GM21423 (cell line): ENCODE measurements at regions not wholly inside any gene's neighbourhood (a gene's known extent, or its start where the extent isn't known, plus 50 kb on each side); places are given as distances from the start of the nearest gene placed in this dataset.
"Not testable (repeated sequence)": the region's sequence is repeated elsewhere in the genome, so short reads cannot be mapped to it uniquely, and the experiment has no call there.

Experiments used
- ATAC-seq: cut with Tn5 transposase; IDR thresholded peaks from one replicate; pipeline ENCODE4 v1.9.1; 2021; ENCODE audit warnings: mild to moderate bottlenecking, moderate library complexity; ENCODE audit not compliant: unreplicated experiment

DNA sequence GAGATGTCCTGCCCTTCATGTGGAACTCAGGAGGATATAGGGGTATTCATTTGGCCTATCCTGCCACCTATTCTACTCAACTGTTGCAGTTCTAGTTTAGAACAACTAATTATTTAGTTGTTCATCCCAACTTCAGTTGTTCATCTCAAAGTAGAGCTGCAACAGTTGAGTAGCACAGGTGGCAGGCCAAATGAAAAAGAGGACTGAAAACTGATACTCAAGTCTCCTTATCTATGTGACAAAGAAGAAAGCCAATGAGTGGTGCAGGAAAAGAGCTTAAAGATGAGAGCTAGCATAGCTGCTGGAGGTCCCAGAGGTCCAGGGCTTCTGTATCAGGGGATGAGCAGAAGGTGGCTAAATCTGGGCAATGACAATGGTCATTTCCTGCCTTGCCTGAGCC, 148.9 kb upstream of the KITLG start:
- ATAC-seq, result no peak

DNA sequence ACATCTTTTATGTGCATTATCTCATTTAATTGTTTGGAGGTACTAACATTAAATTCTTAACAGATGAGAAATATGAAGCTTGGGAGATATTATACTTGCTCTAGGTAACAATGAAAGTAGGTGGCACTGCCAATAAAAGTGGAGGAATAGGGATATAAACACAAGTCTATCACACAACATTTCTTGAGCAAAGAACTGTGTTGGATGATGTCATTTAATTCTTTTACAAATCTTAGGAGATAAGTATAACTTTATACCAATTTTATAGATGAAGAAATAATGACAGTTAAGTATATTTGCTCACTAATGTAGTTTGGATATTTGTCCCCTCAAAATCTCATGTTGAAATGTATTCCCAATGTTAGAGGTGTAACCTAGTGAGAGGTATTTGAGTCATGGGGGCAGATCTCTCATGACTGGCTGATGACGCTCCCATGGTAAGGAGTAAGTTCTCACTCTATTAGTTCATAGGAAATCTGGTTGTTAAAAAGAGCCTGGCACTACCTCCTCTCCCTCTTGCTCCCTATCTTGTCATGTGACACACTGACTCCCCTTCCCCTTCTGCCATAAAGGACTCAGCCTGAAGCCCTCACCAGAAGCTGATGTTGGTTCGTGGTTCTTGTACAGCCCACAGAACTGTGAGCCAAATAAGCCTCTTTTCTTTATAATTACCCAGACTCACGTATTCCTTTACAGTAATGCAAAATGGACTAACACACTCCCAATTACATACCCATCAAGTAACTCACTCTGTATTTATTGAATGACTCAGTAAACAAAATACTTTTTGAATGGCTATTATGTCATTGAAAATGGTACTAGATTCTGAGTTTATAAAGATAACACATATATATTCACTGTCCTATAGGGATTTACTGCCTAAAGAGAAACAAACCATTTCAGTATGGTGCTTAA, 146.8 kb upstream of the KITLG start:
- no peak for ATAC-seq

DNA sequence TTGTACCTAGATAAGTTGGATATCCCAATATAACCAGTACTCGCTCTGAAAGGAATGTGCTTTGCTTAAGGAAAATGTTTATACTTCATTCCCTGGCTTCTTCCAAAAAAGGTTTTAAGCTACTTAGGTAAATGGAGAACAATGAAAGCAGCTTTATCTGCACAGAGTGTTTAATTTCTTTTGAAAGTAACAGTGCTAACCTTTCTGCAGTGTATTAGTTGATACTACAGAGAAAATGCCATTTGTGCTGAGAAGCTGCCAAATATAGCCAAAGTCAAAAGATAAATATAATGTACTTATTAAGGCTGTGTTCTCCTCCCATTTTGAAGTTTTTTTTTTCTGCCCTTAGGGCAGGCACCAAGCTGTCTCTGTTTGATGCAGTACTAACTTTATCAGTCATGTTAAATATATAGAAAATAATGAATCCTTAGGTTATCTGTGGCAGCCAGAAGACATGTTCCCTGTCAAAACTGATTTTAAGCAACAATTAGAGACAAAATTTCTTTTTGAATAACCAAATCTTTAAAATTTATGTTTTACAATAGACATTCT, 145.4 kb upstream of the KITLG start:
- no peak for ATAC-seq

DNA sequence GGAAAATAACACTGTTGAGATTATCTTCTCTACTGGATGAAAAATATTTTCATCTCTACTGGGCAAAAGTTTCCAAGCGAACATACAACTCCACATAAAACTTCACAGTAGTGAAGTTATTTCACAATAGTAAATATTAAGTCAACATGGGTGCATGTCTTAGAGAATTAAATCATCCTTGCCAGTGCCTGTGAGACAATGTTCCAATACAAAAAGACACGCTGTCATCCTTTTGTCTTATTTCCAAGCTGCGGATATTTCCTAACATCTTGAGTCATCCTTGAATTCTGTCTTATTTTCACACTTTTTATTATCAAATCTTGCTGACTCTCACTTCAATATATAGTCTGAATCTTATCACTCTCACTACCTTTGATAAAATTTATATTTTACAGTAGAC, 142.9 kb upstream of the KITLG start:
- ATAC-seq, result no peak

DNA sequence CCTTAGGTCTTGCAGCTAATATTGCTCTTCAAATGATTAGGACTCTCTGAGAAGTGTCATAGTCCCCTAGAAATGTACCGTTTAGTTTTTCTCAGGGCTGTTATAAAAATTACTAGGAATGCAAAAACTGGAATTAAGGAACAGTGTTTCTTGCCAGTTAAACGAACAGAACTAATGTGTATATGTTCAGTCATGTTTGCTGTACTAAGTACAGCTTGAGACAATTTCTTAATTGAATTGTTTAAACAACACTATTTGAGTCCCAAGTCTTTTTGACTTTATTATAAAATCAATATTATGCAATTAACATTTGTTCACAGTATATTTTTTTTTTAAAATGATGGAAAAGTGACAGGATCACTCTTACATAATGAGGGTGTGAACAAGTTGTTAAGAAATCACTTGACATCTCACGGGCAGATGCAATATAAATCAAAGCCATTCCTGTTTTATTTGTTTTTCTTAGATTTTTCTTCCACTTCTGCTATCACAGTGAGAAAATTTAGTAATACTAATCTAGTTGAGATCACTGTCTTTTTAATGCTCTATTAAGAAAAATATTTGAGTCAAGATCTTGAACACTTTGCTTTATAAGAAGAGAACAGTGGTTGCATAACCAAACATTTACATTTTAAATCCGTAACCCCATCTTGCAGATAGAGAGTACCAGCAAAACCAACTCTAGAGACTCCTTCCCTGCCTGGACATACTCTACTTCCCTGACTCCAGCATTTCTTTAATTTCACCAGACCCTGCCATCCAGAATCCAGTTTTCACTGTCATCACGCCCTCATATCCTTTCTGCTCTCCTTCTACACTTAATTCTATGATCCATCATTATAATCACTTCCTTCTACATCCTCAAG, 140.7 kb upstream of the KITLG start:
- ATAC-seq, result no peak

DNA sequence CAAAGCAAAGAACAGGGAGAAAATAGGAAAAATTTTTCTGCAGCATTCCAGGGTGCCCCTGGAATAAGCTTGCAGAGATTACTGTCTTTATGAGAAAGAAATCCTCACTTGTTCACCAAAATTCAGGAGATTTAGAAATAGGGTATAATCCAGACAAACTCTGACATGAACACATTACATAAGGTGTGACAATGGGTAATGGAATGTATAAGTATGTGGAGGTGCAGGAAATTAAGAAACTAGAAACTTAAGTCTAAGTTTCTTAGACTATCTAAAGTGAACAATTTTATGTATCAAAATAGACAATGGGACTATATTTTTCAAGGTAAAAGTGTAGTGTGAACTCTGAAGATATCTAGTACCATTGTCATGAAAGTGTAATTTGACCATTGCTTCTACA, 140.0 kb upstream of the KITLG start:
- ATAC-seq, result no peak

DNA sequence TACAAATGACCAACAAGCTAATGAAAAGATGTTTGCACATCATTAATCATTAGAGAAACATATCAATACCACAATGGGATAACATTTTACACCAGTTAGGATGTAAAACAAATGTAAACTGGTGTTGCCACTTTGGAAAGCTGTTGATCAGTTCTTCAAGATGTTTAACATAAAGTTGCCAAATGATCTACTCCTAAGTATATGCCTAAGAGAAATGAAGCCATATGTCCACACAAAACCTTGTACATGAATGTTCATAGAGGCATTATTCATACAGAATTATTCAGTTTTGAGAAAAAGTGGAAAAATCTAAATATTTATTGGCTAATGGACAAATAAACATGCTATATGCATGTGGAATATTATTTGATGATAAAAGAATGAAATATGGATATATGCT, 136.9 kb upstream of the KITLG start:
- no peak for ATAC-seq

DNA sequence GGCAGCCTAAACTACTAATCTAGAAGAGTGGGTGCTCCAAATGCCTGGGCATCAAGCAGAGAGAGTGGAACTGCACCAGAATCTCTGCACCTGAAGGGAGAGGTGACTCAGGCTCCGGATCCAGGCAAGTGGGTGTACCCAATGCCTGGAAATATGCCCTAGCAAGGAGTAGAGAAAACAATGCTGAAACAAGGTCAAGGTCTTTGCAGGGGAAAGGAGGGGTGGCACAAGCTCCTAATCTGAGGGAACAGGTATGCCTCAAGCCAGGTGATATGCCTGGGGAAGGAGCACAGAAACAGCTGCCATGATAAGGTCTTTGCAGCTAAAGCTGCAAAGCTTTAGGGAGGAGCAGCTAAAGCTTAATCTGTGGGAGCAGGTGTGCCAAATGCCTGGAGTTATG, 136.0 kb upstream of the KITLG start:
- no peak for ATAC-seq

DNA sequence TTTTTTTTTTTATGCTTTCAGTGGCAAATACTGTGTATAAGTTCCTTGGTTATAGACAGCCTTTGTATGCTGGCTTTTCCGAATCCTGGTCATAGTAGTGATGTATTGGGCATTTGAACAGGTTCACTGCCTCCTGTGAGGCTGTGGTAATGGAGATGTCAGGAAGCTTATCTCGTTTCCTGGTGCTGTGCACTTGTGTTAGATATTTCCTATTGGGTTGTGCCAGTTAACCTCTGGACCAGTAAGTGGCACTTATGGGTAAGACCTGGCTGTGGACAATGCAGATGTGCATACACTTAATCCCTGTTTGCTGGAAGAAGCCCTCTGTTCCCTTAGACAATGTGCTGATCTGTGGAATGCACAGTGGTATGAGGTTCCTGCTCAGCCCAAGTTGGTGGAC, 135.4 kb upstream of the KITLG start:
- no peak for ATAC-seq

DNA sequence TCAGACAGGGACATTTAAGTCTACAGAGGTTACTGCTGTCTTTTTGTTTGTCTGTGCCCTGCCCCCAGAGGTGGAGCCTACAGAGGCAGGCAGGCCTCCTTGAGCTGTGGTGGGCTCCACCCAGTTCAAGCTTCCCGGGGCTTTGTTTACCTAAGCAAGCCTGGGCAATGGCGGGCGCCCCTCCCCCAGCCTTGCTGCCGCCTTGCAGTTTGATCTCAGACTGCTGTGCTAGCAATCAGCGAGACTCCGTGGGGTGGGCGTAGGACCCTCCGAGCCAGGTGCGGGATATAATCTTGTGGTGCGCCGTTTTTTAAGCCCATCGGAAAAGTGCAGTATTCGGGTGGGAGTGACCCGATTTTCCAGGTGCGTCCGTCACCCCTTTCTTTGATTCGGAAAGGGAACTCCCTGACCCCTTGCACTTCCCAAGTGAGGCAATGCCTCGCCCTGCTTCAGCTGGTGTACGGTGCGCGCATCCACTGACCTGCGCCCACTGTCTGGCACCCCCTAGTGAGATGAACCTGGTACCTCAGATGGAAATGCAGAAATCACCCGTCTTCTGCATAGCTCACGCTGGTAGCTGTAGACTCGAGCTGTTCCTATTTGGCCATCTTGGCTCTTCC, 134.1 kb upstream of the KITLG start:
- not testable (repeated sequence) for ATAC-seq

DNA sequence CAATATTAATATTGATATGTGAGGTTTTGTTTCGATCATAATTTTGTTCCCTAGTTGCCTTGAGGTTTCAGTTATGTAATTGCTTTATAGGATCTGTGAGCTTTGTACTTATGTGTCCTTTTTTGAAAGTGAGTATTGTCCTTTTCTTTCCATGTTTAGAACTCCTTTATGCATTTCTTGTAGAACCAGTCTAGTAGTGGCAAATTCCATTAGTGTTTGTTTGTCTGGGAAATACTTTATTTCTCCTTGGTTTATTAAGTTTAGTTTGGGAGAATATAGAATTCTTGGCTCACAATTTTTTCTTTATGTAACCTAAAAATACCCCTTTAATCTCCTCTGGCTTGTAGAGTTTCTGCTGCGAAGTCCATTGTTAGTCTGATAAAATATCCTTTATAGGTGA, 127.5 kb upstream of the KITLG start:
- no peak for ATAC-seq

DNA sequence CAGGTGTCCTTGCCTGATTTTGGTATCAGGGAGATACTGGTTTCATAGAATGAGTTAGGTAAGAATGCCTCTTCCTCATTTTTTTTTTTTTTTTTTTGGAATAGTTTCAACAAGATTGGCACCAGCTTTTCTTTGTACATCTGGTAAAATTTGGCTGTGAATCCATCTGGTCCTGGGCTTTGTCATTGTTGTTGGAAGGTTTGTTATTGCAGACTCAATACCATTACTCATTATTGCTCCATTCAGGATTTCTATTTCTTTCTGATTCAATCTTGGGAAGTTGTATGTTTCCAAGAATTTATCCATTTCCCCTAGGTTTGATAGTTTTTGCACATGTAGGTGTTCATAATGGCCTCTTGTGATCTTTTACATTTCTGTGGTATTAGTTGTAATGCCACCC, 126.0 kb upstream of the KITLG start:
- no peak for ATAC-seq

DNA sequence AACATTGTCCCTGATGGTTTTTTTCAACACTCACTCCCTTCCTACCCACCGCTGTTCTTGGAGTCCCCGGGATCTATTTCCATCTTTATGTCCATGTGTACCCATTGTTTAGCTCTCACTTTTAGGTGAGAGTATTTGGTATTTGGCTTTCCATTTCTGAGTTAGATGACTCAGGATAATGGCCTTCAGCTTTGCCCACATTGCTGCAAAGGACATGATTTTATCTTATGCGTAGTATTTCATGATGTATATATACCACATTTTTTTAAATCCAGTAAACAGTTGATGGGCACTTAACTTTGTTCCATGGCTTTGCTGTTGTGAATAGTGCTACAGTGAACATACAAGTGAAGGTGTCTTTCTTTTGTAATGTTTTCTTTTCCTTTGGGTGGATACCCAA, 123.5 kb upstream of the KITLG start:
- ATAC-seq, result no peak

DNA sequence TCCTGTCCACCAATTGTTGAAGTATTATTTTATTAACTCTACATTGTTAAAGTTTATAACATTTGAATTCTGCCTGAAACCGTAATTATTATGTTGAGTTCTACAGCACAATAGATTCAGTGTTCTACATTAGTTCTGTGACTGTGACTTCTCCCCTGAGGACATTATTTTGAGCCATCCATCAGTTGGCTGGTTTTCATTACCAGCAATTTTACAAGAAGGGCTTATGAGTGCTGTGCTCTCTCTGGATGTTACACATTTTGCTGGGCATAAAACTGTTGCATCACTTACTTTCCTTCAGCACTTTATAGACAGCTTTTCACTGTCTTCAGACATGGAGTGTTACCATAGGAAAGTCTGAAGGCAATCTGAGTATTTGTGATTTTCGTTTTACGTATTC, 118.2 kb upstream of the KITLG start:
- ATAC-seq, result no peak

DNA sequence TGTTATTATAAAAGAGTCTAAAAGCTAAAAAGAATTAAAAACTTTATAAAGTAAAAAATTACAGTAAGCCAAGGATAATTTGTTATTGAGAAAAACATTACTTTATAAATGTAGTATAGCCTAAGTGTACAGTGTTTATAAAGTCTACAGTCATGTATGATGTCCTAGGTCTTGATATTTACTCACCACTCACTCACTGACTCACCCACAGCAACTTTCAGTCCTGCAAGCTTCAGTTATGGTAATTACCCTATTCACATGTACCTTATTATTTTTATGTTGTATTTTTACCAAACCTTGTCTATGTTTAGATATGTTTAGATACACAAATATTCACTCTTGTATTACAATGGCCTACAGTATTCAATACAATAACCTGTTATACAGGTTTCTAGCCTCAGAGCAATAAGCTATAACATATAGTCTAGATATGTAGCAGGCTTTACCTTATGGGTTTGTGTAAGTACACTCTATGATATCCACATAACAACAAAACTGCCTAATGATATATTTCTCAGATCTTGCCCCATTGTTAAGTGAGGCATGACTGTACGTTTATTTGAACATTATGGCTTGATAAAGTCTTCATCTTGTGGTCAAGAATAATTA, 113.7 kb upstream of the KITLG start:
- no peak for ATAC-seq

DNA sequence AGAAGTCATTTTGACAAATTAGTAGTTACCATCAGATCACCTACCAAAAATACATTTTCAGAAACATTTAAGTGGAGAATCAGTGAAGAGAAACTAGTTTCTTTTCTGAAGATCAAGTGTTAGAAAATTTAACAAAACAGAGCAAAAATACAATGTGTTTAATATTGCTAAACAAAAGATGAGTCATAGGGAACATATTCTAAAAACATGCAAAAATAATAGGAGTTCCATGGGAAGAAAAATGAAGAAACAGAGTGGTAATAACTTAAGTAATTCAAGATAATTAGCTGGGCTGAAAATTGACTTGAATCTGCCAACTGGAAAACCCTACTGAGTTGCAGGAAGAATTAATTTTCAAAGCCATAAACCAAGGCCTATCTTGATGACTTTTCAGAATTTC, 111.5 kb upstream of the KITLG start:
- ATAC-seq, result no peak

DNA sequence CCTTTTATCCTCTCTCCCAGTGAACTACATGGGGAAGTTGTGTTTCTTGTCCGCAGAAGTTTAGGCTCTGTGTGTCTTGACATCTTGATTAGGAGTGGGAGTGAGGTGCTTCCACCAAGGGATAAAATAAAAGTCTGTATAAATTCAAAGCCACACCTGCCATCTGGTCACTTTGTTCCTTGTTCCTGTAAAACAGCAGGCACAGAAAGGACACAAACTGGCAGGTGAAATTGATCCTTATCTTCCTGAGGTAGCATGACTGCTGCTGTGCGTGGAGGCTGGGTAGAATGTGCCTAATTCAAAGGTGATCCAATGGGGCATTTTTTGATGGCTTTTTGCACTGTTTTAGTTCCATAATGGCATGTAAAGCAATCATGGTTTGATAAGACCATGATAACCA, 104.3 kb upstream of the KITLG start:
- ATAC-seq, result no peak

DNA sequence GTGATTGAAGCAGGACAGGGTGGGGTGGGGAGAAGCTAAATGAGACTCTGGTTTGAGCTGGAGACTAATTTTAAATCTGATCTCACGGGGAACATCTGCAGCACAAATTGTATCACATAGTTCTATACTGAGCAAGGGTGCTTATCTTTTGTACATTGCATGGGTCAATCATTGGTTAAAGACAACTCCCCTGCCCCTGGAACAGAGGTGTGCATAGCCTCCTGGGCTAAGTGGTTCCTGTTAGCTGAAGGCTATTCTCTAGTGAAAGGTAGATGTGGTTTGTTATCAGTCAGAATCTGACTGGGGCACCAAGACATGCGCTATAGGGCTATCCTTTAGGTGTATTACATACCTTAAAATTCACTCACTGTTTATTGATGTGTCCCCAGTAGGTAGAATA, 103.9 kb upstream of the KITLG start:
- ATAC-seq, result no peak

DNA sequence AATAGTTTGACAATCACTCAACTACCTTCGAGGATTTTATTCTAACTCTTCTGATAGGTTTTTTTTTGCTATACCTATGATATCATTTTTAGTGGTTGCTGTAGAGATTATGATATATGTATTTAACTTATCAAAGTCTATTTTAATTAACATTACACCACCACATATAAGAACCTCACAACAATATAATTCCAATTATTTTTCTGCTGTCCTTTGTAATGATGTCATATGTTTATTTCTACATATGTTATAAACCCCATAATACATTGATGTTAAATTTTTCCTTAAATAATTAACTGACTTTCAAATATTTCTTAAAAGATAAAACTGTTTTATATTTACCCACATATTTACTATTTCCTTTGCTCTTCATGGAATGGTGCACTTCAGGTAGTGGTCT, 103.4 kb upstream of the KITLG start:
- ATAC-seq, result no peak

DNA sequence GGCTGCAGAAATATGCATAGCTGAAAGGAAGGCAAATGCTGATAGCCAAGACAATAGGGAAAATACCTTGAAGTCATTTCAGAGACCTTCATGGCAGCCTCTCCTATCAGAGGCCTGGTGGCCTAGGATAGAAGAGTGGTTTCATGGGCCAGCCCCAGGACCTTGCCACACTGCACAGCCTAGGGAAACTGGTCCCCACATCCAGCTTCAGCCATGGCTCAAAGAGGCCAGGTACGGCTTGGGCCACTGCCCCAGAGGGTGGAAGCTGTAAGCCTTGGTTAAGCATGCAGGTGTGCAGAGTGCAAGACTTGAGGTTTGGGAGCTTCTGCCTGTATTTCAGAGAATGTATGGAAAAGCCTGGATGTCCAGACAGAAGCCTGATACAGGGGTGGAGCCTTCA, 101.0 kb upstream of the KITLG start:
- ATAC-seq, result no peak

DNA sequence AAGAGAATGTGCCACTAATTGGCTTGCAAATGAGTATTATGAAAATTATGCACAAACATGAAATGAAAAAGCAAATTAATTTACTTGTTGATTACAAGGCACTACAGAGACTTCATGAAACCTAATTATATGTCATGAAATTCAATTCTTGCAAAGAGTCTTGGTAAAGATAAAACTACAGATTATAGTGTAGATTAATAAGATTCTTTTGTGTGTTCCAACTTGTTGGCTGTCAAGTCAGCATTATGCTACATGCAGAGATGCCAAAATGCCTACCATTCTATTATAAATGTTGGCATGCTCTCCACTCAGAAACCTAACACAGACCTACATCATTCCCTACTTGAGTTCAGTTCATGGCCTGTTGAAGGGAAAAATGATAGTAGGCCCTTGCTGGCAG, 97.2 kb upstream of the KITLG start:
- ATAC-seq, result no peak
